ENCODE measurements at regions not wholly inside any gene's neighbourhood (a gene's known extent, or its start where the extent isn't known, plus 50 kb on each side); places are given as distances from the start of the nearest gene placed in this dataset.

DNA sequence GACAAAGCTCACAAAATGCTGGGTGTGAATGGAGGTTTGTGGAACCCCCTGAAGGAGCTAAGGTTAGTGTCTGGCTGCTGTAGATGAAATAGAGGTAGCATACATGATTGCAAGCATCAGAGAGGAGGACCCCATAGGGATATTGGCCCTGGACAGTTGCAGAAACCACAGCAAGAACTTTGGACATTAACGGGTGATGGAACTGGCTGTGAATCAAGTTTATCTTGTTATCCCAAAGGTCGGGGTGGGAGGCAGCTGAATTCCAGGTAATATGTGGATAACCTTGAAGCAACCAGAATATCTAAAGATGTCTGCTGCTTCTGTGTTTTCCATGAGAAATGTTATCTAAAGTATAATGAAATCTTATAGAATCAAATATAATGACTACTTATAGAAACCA, 447.7 kb downstream of the ZSWIM6 start:
- DNase-seq (ENCODE audit: low read depth): no peak
- no peak for TF ChIP-seq CTCF (IDR thresholded peaks at IDR 0.05; ENCODE audit: insufficient read depth, low read depth, low read length, missing control alignments)
- H3K4me3 ChIP-seq (ENCODE audit: low read depth, low read length): no peak overlapping the region

GRCh38 chr5:61783481-61783880, 451.4 kb downstream of the ZSWIM6 start:
- no peak for TF ChIP-seq CTCF (IDR thresholded peaks at IDR 0.05; ENCODE audit: insufficient read depth, low read depth, low read length, missing control alignments)
- DNase-seq (ENCODE audit: low read depth): no peak
- H3K4me3 ChIP-seq (ENCODE audit: low read depth, low read length): no peak overlapping the region

GRCh38 chr5:61784341-61784740, 452.3 kb downstream of the ZSWIM6 start:
- no peak for TF ChIP-seq CTCF (IDR thresholded peaks at IDR 0.05; ENCODE audit: insufficient read depth, low read depth, low read length, missing control alignments)
- H3K4me3 ChIP-seq (ENCODE audit: low read depth, low read length): no peak overlapping the region
- DNase-seq (ENCODE audit: low read depth): no peak

DNA sequence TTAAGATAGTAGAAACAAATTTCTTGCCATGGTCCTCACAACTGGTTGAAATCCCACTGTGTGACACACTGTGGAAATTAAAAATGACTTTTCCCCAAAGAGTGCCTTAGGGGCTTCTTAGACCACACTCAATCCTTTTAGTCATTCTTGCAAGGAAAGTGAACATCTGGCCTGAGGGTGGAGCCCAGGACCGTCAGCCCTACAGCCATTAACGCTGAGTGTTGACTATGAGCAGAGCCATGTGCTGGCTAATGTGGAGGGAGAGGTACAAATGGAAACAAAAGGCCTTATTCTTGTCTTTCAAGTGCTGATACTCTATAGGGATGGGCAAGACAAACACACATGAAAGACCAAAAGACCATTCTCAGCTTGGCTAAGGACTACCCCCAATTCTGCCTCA, 456.5 kb downstream of the ZSWIM6 start:
- TF ChIP-seq CTCF (IDR thresholded peaks at IDR 0.05; ENCODE audit: insufficient read depth, low read depth, low read length, missing control alignments): no peak
- H3K4me3 ChIP-seq (ENCODE audit: low read depth, low read length): no peak overlapping the region
- no peak for DNase-seq (ENCODE audit: low read depth)

DNA sequence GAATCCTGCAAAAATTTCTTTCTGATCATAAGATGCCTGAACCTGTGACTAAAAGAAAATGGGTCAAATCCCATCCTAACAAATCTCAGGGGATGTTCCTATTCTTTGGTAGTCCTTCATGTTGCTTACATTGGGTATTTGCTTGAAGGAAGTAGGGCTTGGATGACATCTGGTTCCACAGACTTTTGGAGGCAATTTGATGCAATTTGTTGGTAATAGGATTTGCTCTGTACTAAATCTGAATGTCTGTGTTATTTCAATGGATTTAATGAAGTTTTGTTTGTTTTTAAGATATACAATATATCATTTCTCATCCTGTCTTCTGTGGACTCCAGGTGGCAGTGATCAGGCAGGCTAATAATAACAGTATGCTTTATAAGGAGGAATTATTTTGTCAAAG, 457.9 kb downstream of the ZSWIM6 start:
- DNase-seq (ENCODE audit: low read depth): no peak
- TF ChIP-seq CTCF (IDR thresholded peaks at IDR 0.05; ENCODE audit: insufficient read depth, low read depth, low read length, missing control alignments): no peak
- H3K4me3 ChIP-seq (ENCODE audit: low read depth, low read length): no peak overlapping the region

- DNase-seq (ENCODE audit: low read depth): peak; percentile 67
- TF ChIP-seq CTCF (IDR thresholded peaks at IDR 0.05; ENCODE audit: insufficient read depth, low read depth, low read length, missing control alignments): no peak
- H3K4me3 ChIP-seq (ENCODE audit: low read depth, low read length): no peak overlapping the region
Observed at GRCh38 chr5:61790678-61791077, 458.6 kb downstream of the ZSWIM6 start.

GRCh38 chr5:61796773-61797172, 464.7 kb downstream of the ZSWIM6 start:
- TF ChIP-seq CTCF (IDR thresholded peaks at IDR 0.05; ENCODE audit: insufficient read depth, low read depth, low read length, missing control alignments): no peak
- no peak overlapping the region for H3K4me3 ChIP-seq (ENCODE audit: low read depth, low read length)
- no peak for DNase-seq (ENCODE audit: low read depth)
